DND-41 (cell line): ENCODE measurements at regions not wholly inside any gene's neighbourhood (a gene's known extent, or its start where the extent isn't known, plus 50 kb on each side); places are given as distances from the start of the nearest gene placed in this dataset.
"Not testable (repeated sequence)": the region's sequence is repeated elsewhere in the genome, so short reads cannot be mapped to it uniquely, and the experiment has no call there.

ENCODE experiments used
- ATAC-seq: fragments of 200-7000 bp; cut with Tn5 transposase; 3 replicates; pipeline ENCODE4 v1.9.1; 2021; ENCODE audit warnings: low read depth; ENCODE audit not compliant: insufficient read depth
- DNase-seq: peaks from one replicate; pipeline ENCODE4 v3.0.0-alpha.2; 2020
- H2AFZ ChIP-seq: 2 replicates; pipeline ENCODE4 v1.6.0; 2012; ENCODE audit warnings: low read depth, low read length
- H3K27ac ChIP-seq: 2 replicates; pipeline ENCODE4 v1.5.1; 2012; ENCODE audit warnings: low read length, inconsistent platforms
- H3K27me3 ChIP-seq: fragments of 200-600 bp; sonication (generic); 2 replicates; pipeline ENCODE4 v1.6.0; 2012; ENCODE audit warnings: low read length, mild to moderate bottlenecking, inconsistent platforms; ENCODE audit not compliant: insufficient read depth, poor library complexity
- H3K36me3 ChIP-seq: 2 replicates; pipeline ENCODE4 v1.5.1; 2012; ENCODE audit warnings: low read length, inconsistent platforms; ENCODE audit not compliant: insufficient read depth
- H3K4me1 ChIP-seq: 2 replicates; pipeline ENCODE4 v1.5.1; 2012; ENCODE audit warnings: mild to moderate bottlenecking, low read length; ENCODE audit not compliant: insufficient read depth
- H3K4me2 ChIP-seq: 2 replicates; pipeline ENCODE4 v1.6.0; 2012; ENCODE audit warnings: mild to moderate bottlenecking, moderate library complexity, low read length, inconsistent platforms; ENCODE audit not compliant: insufficient read depth
- H3K4me3 ChIP-seq, 2 experiments: fragments of 200-600 bp in 1 of 2; shearing (Covaris generic) in 1 of 2; 2 replicates each; pipeline ENCODE4 v1.5.1; 2012 to 2016; ENCODE audit warnings: inconsistent platforms in 2 of 2, low read length in 2 of 2, mild to moderate bottlenecking in 2 of 2, low read depth in 1 of 2, moderate library complexity in 1 of 2
- H3K79me2 ChIP-seq: 2 replicates; pipeline ENCODE4 v1.6.0; 2012; ENCODE audit warnings: low read length, inconsistent platforms; ENCODE audit not compliant: insufficient read depth
- H3K9ac ChIP-seq: 2 replicates; pipeline ENCODE4 v1.6.0; 2012; ENCODE audit warnings: low read depth, mild to moderate bottlenecking, inconsistent platforms, low read length, moderate library complexity
- H3K9me3 ChIP-seq: 2 replicates; pipeline ENCODE4 v1.5.1; 2012; ENCODE audit warnings: low read length, moderate library complexity, mild to moderate bottlenecking, inconsistent platforms; ENCODE audit not compliant: insufficient read depth, severe bottlenecking
- H4K20me1 ChIP-seq: 2 replicates; pipeline ENCODE4 v1.6.0; 2012; ENCODE audit warnings: low read length; ENCODE audit not compliant: insufficient read depth
- EZH2 ChIP-seq: IDR thresholded peaks from 3 replicates; pipeline ENCODE4 v1.6.1; 2012; ENCODE audit warnings: borderline replicate concordance, low read depth, mild to moderate bottlenecking, moderate library complexity, low read length, inconsistent platforms; ENCODE audit not compliant: severe bottlenecking
- TF ChIP-seq, protein P1 (sequence below): IDR thresholded peaks from 2 replicates; pipeline ENCODE4 v1.5.1; 2012; ENCODE audit warnings: borderline replicate concordance, low read length, moderate library complexity, mild to moderate bottlenecking; ENCODE audit not compliant: poor library complexity, severe bottlenecking; ENCODE audit errors: extremely low read depth

DNA sequence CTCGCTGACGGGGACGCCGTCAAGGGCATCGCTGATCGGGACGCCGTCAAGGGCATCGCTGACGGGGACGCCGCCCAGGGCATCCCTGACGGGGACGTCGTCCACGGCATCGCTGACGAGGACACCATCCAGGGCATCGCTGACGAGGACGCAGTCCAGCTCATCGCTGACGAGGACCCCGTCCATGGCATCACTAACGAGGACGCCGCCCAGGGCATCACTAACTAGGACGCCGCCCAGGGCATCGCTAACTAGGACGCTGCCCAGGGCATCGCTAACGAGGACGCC is 945.2 kb downstream of the TUBA3C start:
- no peak overlapping the region for H3K4me3 ChIP-seq
- no peak for DNase-seq
- H3K9me3 ChIP-seq, result peaks cover 46% of the 10 kb centered on the region
- no peak for ATAC-seq
- no peaks in the 10 kb centered on the region for H4K20me1 ChIP-seq
- no peaks in the 10 kb centered on the region for H3K36me3 ChIP-seq
- no peaks in the 10 kb centered on the region for H3K27me3 ChIP-seq
- H3K9ac ChIP-seq, result no peak overlapping the region
- no peak overlapping the region for H3K4me2 ChIP-seq
- H3K79me2 ChIP-seq, result no peaks in the 10 kb centered on the region
- TF ChIP-seq, protein P1, sequence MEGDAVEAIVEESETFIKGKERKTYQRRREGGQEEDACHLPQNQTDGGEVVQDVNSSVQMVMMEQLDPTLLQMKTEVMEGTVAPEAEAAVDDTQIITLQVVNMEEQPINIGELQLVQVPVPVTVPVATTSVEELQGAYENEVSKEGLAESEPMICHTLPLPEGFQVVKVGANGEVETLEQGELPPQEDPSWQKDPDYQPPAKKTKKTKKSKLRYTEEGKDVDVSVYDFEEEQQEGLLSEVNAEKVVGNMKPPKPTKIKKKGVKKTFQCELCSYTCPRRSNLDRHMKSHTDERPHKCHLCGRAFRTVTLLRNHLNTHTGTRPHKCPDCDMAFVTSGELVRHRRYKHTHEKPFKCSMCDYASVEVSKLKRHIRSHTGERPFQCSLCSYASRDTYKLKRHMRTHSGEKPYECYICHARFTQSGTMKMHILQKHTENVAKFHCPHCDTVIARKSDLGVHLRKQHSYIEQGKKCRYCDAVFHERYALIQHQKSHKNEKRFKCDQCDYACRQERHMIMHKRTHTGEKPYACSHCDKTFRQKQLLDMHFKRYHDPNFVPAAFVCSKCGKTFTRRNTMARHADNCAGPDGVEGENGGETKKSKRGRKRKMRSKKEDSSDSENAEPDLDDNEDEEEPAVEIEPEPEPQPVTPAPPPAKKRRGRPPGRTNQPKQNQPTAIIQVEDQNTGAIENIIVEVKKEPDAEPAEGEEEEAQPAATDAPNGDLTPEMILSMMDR, result no peak
- TF ChIP-seq EZH2, result no peak
- no peak overlapping the region for H2AFZ ChIP-seq
- H3K4me1 ChIP-seq, result no peaks in the 10 kb centered on the region
- no peak overlapping the region for H3K27ac ChIP-seq

DNA sequence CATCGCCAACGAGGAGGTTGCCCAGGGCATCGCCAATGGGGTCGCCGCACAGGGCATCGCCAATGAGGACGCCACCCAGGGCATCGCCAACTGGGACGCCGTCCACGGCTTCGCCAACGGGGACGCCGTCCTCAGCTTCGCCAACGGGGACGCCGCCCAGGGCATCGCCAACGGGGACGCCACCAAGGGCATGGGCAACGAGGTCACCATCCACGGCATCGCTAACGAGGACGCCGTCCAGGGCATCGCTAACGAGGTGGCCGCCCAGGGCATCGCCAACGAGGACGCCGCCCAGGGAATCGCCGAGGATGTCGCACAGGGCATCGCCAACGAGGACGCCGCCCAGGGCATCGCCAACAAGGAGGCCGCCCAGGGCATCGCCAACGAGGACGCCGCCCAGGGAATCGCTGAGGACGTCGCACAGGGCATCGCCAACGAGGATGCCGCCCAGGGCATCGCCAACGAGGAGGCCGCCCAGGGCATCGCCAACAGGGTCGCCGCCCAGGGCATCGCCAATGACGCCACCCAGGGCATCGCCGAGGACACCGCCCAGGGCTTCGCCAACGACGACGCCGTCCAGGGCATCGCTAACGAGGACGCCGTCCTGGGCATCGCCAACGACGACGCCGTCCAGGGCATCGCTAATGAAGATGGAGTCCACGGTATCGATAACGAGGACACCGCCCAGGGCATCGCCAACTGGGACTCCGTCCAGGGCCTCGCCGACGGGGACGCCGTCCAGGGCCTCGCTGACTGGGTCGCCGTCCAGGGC is 945.7 kb downstream of the TUBA3C start:
- H3K4me3 ChIP-seq, result no peak overlapping the region
- DNase-seq (no peak), ATAC-seq (no peak)
- no peaks in the 10 kb centered on the region for H3K4me1 ChIP-seq
- no peaks in the 10 kb centered on the region for H3K36me3 ChIP-seq
- no peaks in the 10 kb centered on the region for H3K27me3 ChIP-seq
- H3K27ac ChIP-seq, result no peak overlapping the region
- H4K20me1 ChIP-seq, result no peaks in the 10 kb centered on the region
- no peaks in the 10 kb centered on the region for H3K79me2 ChIP-seq
- H2AFZ ChIP-seq, result no peak overlapping the region
- no peak overlapping the region for H3K4me2 ChIP-seq
- no peak overlapping the region for H3K9ac ChIP-seq
- peaks cover 46% of the 10 kb centered on the region for H3K9me3 ChIP-seq
- no peak for TF ChIP-seq EZH2
- TF ChIP-seq, protein P1, result no peak

- H3K79me2 ChIP-seq, result no peaks in the 10 kb centered on the region
- H3K9ac ChIP-seq, result no peak overlapping the region
- no peaks in the 10 kb centered on the region for H4K20me1 ChIP-seq
- no peaks in the 10 kb centered on the region for H3K4me1 ChIP-seq
- ATAC-seq, result no peak
- no peak overlapping the region for H3K4me3 ChIP-seq
- no peaks in the 10 kb centered on the region for H3K36me3 ChIP-seq
- H3K9me3 ChIP-seq, result peaks cover 46% of the 10 kb centered on the region
- H3K27ac ChIP-seq, result no peak overlapping the region
- no peaks in the 10 kb centered on the region for H3K27me3 ChIP-seq
- no peak for TF ChIP-seq EZH2
- TF ChIP-seq, protein P1, result no peak
- no peak overlapping the region for H3K4me2 ChIP-seq
- DNase-seq, result no peak
- H2AFZ ChIP-seq, result no peak overlapping the region
Measured at GRCh38 chr13:18235172-18235571, 946.5 kb downstream of the TUBA3C start.

GRCh38 chr13:18234451-18234850 is 947.2 kb downstream of the TUBA3C start:
- not testable (repeated sequence) for ATAC-seq, H3K79me2 ChIP-seq, H3K4me2 ChIP-seq, H3K4me1 ChIP-seq, H3K36me3 ChIP-seq, H2AFZ ChIP-seq, H3K27ac ChIP-seq, DNase-seq, H3K27me3 ChIP-seq, H3K4me3 ChIP-seq, H4K20me1 ChIP-seq, H3K9ac ChIP-seq
- peaks cover 46% of the 10 kb centered on the region for H3K9me3 ChIP-seq
